Loucy (cell line): ENCODE measurements at regions not wholly inside any gene's neighbourhood (a gene's known extent, or its start where the extent isn't known, plus 50 kb on each side); places are given as distances from the start of the nearest gene placed in this dataset.

Source experiments
- H2AFZ ChIP-seq: fragments of 200-600 bp; sonication (generic); 2 replicates; pipeline ENCODE4 v1.6.0; 2016; ENCODE audit warnings: antibody characterized with exemption, mild to moderate bottlenecking, low read length, moderate library complexity
- H3F3A ChIP-seq: fragments of 200-600 bp; 2 replicates; pipeline ENCODE4 v1.6.0; 2016; ENCODE audit warnings: antibody characterized with exemption, low read depth, mild to moderate bottlenecking
- H3K27me3 ChIP-seq: fragments of 200-600 bp; sonication (generic); 2 replicates; pipeline ENCODE4 v1.6.1; 2014; ENCODE audit warnings: low read length, mild to moderate bottlenecking; ENCODE audit not compliant: insufficient read depth, poor library complexity, severe bottlenecking
- H3K36me3 ChIP-seq: fragments of 200-600 bp; sonication (generic); 2 replicates; pipeline ENCODE4 v1.6.1; 2016; ENCODE audit warnings: low read length; ENCODE audit not compliant: insufficient read depth
- H3K4me1 ChIP-seq: fragments of 200-600 bp; sonication (generic); 2 replicates; pipeline ENCODE4 v1.5.1; 2014; ENCODE audit warnings: low read length, mild to moderate bottlenecking; ENCODE audit not compliant: insufficient read depth, poor library complexity, severe bottlenecking
- H3K4me2 ChIP-seq: fragments of 200-600 bp; sonication (generic); 2 replicates; pipeline ENCODE4 v1.6.0; 2014; ENCODE audit warnings: antibody characterized with exemption, low read length, low read depth, mild to moderate bottlenecking; ENCODE audit not compliant: poor library complexity, severe bottlenecking
- H3K4me3 ChIP-seq: fragments of 200-600 bp; sonication (generic); 2 replicates; pipeline ENCODE4 v1.5.1; 2014; ENCODE audit warnings: low read length, mild to moderate bottlenecking, mixed read lengths; ENCODE audit not compliant: poor library complexity, severe bottlenecking
- H3K79me2 ChIP-seq: fragments of 200-600 bp; sonication (generic); 2 replicates; pipeline ENCODE4 v1.6.1; 2014; ENCODE audit warnings: low read length; ENCODE audit not compliant: insufficient read depth
- H3K9ac ChIP-seq: fragments of 200-600 bp; sonication (generic); 2 replicates; pipeline ENCODE4 v1.6.0; 2014; ENCODE audit warnings: mild to moderate bottlenecking, low read depth, low read length, moderate library complexity; ENCODE audit not compliant: poor library complexity, severe bottlenecking
- H3K9me2 ChIP-seq: fragments of 200-600 bp; sonication (generic); replicated peaks from 2 replicates; pipeline ENCODE4 v1.6.1; 2016; ENCODE audit warnings: low read depth, low read length, mixed read lengths
- H3K9me3 ChIP-seq: fragments of 200-600 bp; sonication (generic); 2 replicates; pipeline ENCODE4 v1.6.1; 2014; ENCODE audit warnings: mild to moderate bottlenecking, antibody characterized with exemption, low read length, low read depth; ENCODE audit not compliant: insufficient read depth
- H4K20me1 ChIP-seq: fragments of 200-600 bp; sonication (generic); 2 replicates; pipeline ENCODE4 v1.6.0; 2014; ENCODE audit warnings: antibody characterized with exemption, low read length, mild to moderate bottlenecking; ENCODE audit not compliant: insufficient read depth, poor library complexity, severe bottlenecking
- CTCF ChIP-seq: fragments of 200-600 bp; sonication (generic); conservative IDR thresholded peaks from 2 replicates; pipeline ENCODE4 v1.5.1; 2014; ENCODE audit warnings: mild to moderate bottlenecking, antibody characterized with exemption, low read length
- EZH2phosphoT487 ChIP-seq: fragments of 200-600 bp; IDR thresholded peaks from 2 replicates; pipeline ENCODE4 v1.6.1; 2018; ENCODE audit warnings: antibody characterized with exemption, mild to moderate bottlenecking, moderate library complexity, borderline replicate concordance

GRCh38 chr6:49070411-49070810 is 392.6 kb downstream of the MMUT start:
- TF ChIP-seq CTCF (no peak), EZH2phosphoT487 (no peak)
- H3K4me2 ChIP-seq: no peak overlapping the region
- no peaks in the 10 kb centered on the region for H3F3A ChIP-seq
- H3K36me3 ChIP-seq: no peaks in the 10 kb centered on the region
- H3K4me3 ChIP-seq: no peak overlapping the region
- H2AFZ ChIP-seq: no peak overlapping the region
- no peaks in the 10 kb centered on the region for H4K20me1 ChIP-seq
- no peak overlapping the region for H3K9ac ChIP-seq
- no peaks in the 10 kb centered on the region for H3K9me2 ChIP-seq
- H3K4me1 ChIP-seq: no peaks in the 10 kb centered on the region
- H3K27me3 ChIP-seq: no peaks in the 10 kb centered on the region
- H3K79me2 ChIP-seq: no peaks in the 10 kb centered on the region
- H3K9me3 ChIP-seq: no peaks in the 10 kb centered on the region

- Histone ChIP-seq H3K79me2 (no peaks in the 10 kb centered on the region), H3K36me3 (no peaks in the 10 kb centered on the region)
- TF ChIP-seq EZH2phosphoT487: no peak
- no peak for TF ChIP-seq CTCF
Observed at GRCh38 chr6:49054311-49054710, 408.7 kb downstream of the MMUT start.

GRCh38 chr6:49052901-49053300 is 410.2 kb downstream of the MMUT start:
- H3K79me2 ChIP-seq: no peaks in the 10 kb centered on the region
- H3K9ac ChIP-seq: no peak overlapping the region
- no peak overlapping the region for H3K4me3 ChIP-seq
- no peak overlapping the region for H2AFZ ChIP-seq
- H3K4me1 ChIP-seq: no peaks in the 10 kb centered on the region
- no peaks in the 10 kb centered on the region for H4K20me1 ChIP-seq
- no peaks in the 10 kb centered on the region for H3K9me2 ChIP-seq
- no peaks in the 10 kb centered on the region for H3K36me3 ChIP-seq
- no peaks in the 10 kb centered on the region for H3K9me3 ChIP-seq
- H3K4me2 ChIP-seq: no peak overlapping the region
- no peaks in the 10 kb centered on the region for H3K27me3 ChIP-seq
- TF ChIP-seq EZH2phosphoT487 (no peak), CTCF (no peak)
- H3F3A ChIP-seq: no peaks in the 10 kb centered on the region

More at GRCh38 chr6:49054311-49054710, 408.7 kb downstream of the MMUT start:
- H3F3A ChIP-seq: no peaks in the 10 kb centered on the region
- no peaks in the 10 kb centered on the region for H4K20me1 ChIP-seq
- no peaks in the 10 kb centered on the region for H3K9me2 ChIP-seq
- H3K4me2 ChIP-seq: no peak overlapping the region
- no peaks in the 10 kb centered on the region for H3K27me3 ChIP-seq
- H2AFZ ChIP-seq: no peak overlapping the region
- no peak overlapping the region for H3K4me3 ChIP-seq
- no peak overlapping the region for H3K9ac ChIP-seq
- H3K9me3 ChIP-seq: no peaks in the 10 kb centered on the region
- H3K4me1 ChIP-seq: no peaks in the 10 kb centered on the region
